NCI-H510A (cell line): ENCODE measurements at regions not wholly inside any gene's neighbourhood (a gene's known extent, or its start where the extent isn't known, plus 50 kb on each side); places are given as distances from the start of the nearest gene placed in this dataset.

ENCODE experiments used
- DNase-seq: peaks from one replicate; lab custom pipeline; 2025; lab: John Stamatoyannopoulos, UW

DNA sequence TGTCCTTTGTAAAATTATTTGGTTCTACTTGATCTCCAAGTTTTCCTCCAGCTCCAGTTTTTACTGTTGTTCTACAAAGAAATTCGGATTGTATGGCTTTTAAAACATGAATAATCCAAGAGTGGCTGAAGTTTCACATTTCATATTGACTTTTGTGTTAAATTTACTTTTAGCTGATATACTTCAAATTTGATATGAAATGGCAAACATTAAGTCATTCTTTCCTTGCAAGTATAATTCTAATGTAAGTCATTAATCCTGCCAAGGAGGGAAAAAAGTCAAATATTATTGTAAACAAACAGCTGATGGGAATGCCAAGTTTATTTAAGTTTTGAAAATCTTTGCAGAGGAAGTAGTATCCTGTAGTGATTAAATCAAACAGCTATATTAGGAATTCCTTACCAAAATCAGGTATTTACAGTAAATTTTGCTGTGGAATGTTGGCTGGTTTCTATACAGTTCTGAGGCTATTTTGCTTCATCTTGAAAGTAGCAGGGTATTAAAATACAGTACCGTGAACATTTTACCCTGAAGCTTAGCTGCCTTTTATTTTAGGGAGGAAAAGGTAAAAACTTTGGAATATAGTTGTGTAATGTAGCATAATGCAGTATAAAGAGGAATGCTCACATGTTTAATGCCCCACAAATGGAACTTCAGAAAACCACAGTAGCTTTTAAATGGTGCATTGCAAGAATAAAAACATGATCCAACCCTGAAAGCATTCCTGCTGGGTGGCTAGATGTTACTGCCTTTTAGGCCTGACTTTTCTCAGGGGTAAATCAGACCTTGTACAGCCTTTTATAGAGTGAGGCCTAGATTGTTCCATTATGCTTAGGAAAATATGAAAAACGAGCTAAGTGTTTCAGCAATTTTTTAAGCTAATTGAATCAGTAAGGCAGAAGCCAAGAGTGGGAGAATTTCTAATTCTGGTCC, 62.7 kb upstream of the NT5C1B start:
- no peak for DNase-seq

- DNase-seq = no peak
Measured at GRCh38 chr2:18650221-18650620, 60.9 kb upstream of the NT5C1B start.

GRCh38 chr2:18649502-18650135, 60.2 kb upstream of the NT5C1B start:
- DNase-seq = no peak

GRCh38 chr2:18648161-18648560, 58.8 kb upstream of the NT5C1B start:
- DNase-seq = no peak

- DNase-seq = no peak
Measured at GRCh38 chr2:18647731-18648130, 58.4 kb upstream of the NT5C1B start.

DNA sequence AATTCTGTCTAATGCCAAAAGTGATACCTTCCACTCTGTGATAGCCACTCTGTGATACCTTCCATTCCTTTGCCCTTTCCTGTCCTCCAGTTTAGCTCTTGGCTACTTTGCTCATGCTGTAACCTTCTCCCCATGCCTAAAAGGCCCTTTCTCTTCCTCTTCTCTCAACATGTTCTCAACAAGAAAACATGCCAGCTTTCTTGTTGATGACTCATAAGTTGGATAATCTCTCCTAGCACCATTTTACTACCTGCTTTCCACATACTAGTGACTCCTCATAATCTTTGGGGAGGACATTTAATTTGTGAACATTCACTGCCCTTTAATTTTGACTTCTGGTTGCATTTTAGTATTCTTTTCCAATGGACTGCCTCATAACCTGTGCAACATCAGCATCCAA, 55.9 kb upstream of the NT5C1B start:
- no peak for DNase-seq

DNA sequence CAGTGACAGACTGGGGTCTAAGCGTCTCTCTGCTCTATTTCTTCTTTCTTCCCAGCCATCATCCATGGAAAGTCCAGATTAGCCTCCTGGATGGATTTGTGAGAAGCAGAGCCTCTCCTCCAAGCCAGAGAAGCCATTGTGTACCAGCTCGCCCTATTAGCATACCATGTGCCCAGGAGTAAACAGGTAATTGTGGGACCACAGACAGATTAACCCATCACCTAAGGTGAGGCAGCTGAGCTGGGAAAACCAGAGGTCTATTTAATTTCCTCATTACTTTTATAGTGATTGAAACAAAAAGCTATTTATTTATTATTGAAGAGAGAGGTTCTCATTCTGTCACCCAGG, 54.7 kb upstream of the NT5C1B start:
- no peak for DNase-seq

DNA sequence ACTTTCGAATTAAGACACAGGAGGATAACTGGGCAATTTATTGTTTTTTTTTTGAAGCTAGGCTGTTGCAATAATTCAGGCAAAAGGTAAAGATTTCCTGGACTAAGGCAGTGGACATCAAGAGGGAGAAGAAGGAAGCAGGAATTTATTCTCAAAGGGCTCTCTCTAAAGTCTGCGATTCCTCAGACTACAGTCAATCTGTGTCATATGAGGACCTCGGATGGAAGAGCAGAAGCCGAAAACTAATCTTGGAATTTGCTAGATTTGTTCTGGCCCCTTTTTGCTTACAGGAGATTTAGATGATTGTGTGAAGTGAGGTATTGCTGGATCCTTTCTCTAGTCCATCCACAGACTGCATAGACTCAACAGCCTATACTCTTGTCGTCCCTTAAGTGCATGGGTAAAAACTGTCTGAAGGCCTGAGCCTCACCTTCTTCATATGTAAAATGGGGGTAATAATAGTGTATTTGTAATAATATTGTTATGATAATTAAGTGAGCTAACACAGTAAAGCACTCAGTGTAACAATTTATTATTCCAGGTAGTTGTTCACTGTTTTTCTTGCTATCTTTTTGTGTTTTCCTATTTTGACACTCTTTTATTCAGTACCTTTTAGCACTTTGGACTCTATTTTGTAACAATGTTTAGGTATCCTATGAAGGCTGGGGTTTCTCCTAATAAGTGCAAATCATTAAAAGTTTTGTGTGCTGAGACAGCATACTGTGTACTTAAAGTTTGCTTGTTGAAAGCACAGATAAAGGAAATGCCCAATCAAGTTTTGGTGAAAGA, 54.2 kb upstream of the NT5C1B start:
- no peak for DNase-seq

DNA sequence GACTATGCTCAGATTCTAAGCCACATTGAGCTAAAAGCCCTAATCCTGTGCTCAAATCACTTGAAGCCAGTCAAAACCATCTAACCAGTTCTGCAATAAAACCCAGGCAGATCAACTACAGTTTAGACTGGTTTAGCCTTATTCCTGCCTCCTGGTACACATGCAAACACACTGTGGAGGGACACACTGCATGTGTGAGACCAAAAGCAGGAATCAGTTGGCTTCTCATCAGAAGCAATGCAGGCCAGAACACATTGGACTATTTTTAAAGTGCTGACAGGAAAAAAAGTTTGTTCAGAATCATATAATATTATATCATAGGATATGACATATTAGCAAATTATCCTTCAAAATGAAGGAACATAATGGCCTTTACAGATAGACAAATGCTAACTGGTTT, 52.5 kb upstream of the NT5C1B start:
- DNase-seq = no peak

GRCh38 chr2:18639756-18640453, 50.5 kb upstream of the NT5C1B start:
- no peak for DNase-seq
